Prostate gland (tissue), 2 donors: ENCODE measurements at regions not wholly inside any gene's neighbourhood (a gene's known extent, or its start where the extent isn't known, plus 50 kb on each side); places are given as distances from the start of the nearest gene placed in this dataset.
"Not testable (repeated sequence)": the region's sequence is repeated elsewhere in the genome, so short reads cannot be mapped to it uniquely, and the experiment has no call there.

ENCODE experiments used
- DNase-seq: peaks from one replicate; pipeline ENCODE4 v3.0.0-alpha.2; 2019; ENCODE audit warnings: low spot score
- H3K27ac ChIP-seq, 2 donors: fragments of 200-600 bp; sonication (generic); 2 replicates each; pipeline ENCODE4 v1.5.1; 2017 to 2019
- H3K27me3 ChIP-seq: fragments of 200-600 bp; sonication (generic); replicated peaks from 2 replicates; pipeline ENCODE4 v1.5.1; 2019; ENCODE audit not compliant: insufficient read depth
- H3K36me3 ChIP-seq, 2 donors: fragments of 200-600 bp; sonication (generic); 1 replicate in 1 of 2; 2 replicates in 1 of 2; pipeline versions ENCODE4 v1.5.1 to v1.8.1; 2017 to 2019
- H3K4me1 ChIP-seq: fragments of 200-600 bp; sonication (generic); replicated peaks from 2 replicates; pipeline ENCODE4 v1.5.1; 2019
- H3K4me3 ChIP-seq, 2 donors: fragments of 200-600 bp; sonication (generic); 2 replicates each; pipeline ENCODE4 v1.5.1; 2017 to 2019
- H3K9me3 ChIP-seq: fragments of 200-600 bp; sonication (generic); 2 replicates; pipeline ENCODE4 v1.5.1; 2017
- POLR2A ChIP-seq: fragments of 450-650 bp; IDR thresholded peaks from one replicate; pipeline ENCODE4 v1.6.1; 2016; ENCODE audit warnings: antibody characterized with exemption, mild to moderate bottlenecking
- POLR2AphosphoS5 ChIP-seq: sonication (generic); formaldehyde crosslinking; IDR thresholded peaks from one replicate; pipeline ENCODE4 v1.6.1; 2017; ENCODE audit warnings: antibody characterized with exemption
- WGBS: methylation state at CpG from one replicate; pipeline ENCODE4 v1.1.5; 2018; 5-methylcytosine and 5-hydroxymethylcytosine counted together
- intact Hi-C: fragments of 100-400 bp; cut with DNase I; formaldehyde crosslinking; loops from one replicate; pipeline ENCODE4 v1.14.2; 2022
- TF ChIP-seq, protein P1 (sequence below), 4 experiments: fragments of 200-600 bp in 2 of 4; fragments of 450-650 bp in 2 of 4; sonication (generic) in 2 of 4; IDR thresholded peaks; 1 replicate in 3 of 4; 2 replicates in 1 of 4; pipeline ENCODE4 v1.5.1; 2016 to 2019; ENCODE audit warnings: antibody characterized with exemption in 4 of 4, mild to moderate bottlenecking in 2 of 4, moderate library complexity in 2 of 4

DNA sequence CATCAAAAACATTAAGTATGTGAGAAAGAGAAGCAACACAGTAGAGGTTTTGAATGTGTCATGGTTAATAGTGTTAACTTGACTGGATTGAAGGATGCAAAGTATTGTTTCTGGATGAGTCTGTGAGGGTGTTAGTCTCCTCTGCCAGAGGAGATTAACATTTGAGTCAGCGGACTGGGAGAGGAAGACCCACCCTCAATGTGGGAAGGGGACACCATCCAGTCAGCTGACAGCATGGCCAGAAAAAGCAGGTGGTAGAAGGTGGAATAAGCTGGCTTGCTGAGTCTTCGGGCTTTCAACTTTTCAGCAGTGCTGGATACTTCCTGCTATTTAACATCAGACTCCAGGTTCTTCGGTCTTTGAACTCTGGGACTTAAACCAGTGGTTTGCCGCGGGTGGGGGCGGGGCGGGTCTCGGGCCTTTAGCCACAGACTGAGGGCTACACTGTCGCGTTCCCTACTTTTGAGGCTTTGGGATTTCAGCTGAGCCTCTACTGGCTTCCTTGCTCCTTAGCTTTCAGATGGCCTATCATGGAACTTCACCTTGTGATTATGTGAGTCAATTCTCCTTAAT, 309.9 kb upstream of the ST8SIA4 start:
- intact Hi-C loops = no loop called here
- Histone ChIP-seq H3K27me3 (no peaks in the 10 kb centered on the region), H3K4me3 (no peak overlapping the region), H3K27ac (no peak overlapping the region), H3K9me3 (no peaks in the 10 kb centered on the region), H3K36me3 (no peaks in the 10 kb centered on the region), H3K4me1 (no peaks in the 10 kb centered on the region)
- DNase-seq = no peak
- TF ChIP-seq POLR2A (no peak), POLR2AphosphoS5 (no peak)
- TF ChIP-seq, protein P1, sequence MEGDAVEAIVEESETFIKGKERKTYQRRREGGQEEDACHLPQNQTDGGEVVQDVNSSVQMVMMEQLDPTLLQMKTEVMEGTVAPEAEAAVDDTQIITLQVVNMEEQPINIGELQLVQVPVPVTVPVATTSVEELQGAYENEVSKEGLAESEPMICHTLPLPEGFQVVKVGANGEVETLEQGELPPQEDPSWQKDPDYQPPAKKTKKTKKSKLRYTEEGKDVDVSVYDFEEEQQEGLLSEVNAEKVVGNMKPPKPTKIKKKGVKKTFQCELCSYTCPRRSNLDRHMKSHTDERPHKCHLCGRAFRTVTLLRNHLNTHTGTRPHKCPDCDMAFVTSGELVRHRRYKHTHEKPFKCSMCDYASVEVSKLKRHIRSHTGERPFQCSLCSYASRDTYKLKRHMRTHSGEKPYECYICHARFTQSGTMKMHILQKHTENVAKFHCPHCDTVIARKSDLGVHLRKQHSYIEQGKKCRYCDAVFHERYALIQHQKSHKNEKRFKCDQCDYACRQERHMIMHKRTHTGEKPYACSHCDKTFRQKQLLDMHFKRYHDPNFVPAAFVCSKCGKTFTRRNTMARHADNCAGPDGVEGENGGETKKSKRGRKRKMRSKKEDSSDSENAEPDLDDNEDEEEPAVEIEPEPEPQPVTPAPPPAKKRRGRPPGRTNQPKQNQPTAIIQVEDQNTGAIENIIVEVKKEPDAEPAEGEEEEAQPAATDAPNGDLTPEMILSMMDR (IDR thresholded peaks at IDR 0.05) = no peak
- WGBS = 77% methylated on average over 10 of the region's 10 CpGs

DNA sequence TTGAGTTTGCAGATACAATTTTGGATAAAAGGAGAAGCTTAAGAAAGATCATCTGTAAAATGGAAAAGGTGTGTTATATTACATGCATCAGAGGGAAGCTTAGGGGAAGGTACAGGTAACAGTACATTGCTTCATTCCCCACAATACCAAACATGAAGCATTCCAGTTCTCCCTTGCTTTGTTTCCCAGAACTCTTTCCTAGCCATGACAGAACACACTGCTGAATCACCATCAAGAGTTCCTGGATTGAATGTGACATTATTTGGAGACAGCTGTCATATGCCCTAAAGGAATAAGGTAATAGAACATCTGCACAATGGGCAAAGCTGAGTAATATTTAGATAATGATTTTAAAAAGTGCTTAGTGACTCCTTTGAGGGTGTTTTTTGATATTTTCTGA, 303.5 kb upstream of the ST8SIA4 start:
- intact Hi-C loops = no loop called here
- no peak overlapping the region for H3K4me3 ChIP-seq
- TF ChIP-seq POLR2A (no peak), POLR2AphosphoS5 (no peak)
- TF ChIP-seq, protein P1 (IDR thresholded peaks at IDR 0.05) = no peak

DNA sequence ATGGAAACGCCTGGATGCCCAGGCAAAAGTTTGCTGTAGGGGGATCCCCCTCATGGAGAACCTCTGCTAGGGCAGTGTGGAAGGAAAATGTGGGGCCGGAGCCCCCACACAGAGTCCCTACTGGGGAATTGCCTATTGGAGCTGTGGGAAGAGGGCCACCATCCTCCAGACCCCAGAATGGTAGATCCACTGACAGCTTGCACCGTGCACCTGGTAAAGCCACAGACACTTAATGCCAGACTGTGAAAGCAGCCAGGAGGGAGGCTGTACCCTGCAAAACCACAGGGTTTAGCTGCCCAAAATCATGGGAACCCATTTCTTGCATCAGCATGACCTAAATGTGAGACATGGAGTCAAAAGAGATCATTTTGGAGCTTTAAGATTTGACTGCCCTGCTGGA, 302.0 kb upstream of the ST8SIA4 start:
- H3K4me1 ChIP-seq, intact Hi-C loops, H3K27ac ChIP-seq, H3K27me3 ChIP-seq, DNase-seq, H3K36me3 ChIP-seq, H3K9me3 ChIP-seq, H3K4me3 ChIP-seq: not testable (repeated sequence)
- WGBS = 78% methylated on average over 3 of the region's 3 CpGs

More for the DNA sequence above, 303.5 kb upstream of the ST8SIA4 start:
- H3K36me3 ChIP-seq = no peaks in the 10 kb centered on the region
- DNase-seq = no peak
- no peaks in the 10 kb centered on the region for H3K27me3 ChIP-seq
- H3K4me1 ChIP-seq = no peaks in the 10 kb centered on the region
- no peaks in the 10 kb centered on the region for H3K9me3 ChIP-seq
- H3K27ac ChIP-seq = no peak overlapping the region

DNA sequence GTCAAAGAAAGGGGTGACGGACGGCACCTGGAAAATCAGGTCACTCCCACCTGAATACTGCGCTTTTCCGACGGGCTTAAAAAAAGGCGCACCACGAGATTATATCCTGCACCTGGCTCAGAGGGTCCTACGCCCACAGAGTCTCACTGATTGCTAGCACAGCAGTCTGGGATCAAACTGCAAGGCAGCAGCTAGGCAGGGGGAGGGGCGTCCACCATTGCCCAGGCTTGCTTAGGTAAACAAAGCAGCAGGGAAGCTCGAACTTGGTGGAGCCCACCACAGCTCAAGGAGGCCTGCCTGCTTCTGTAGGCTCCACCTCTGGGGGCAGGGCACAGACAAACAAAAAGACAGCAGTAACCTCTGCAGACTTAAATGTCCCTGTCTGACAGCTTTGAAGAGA, 277.3 kb upstream of the ST8SIA4 start:
- intact Hi-C loops, DNase-seq: not testable (repeated sequence)

DNA sequence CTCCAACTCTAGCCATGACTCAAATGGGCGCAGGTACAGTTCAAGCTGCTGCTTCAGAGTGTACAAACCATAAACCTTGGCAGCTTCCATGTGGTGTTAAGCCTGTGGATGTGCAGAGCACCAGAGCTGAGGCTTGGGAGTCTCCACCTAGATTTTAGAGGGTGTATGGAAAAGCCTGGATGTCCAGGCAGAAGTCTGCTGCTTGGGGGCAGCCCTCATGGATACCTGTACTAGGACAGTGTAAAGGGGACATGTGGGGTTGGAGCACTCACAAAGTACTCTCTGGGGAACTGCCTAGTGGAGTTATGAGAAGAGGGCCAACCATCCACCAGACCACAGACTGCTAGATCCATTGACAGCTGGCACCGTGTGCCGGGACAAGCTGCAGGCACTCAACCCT, 273.5 kb upstream of the ST8SIA4 start:
- Histone ChIP-seq H3K4me3 (no peak overlapping the region), H3K27ac (no peak overlapping the region), H3K27me3 (no peaks in the 10 kb centered on the region), H3K9me3 (no peaks in the 10 kb centered on the region), H3K36me3 (no peaks in the 10 kb centered on the region), H3K4me1 (no peaks in the 10 kb centered on the region)
- TF ChIP-seq, protein P1 (IDR thresholded peaks at IDR 0.05) = no peak
- TF ChIP-seq POLR2AphosphoS5 (no peak), POLR2A (no peak)
- intact Hi-C loops = no loop called here
- WGBS = 61% methylated on average over 3 of the region's 3 CpGs
- DNase-seq = no peak

More for the DNA sequence above, 277.3 kb upstream of the ST8SIA4 start:
- not testable (repeated sequence) for H3K36me3 ChIP-seq, H3K4me3 ChIP-seq, H3K27me3 ChIP-seq, H3K4me1 ChIP-seq, H3K9me3 ChIP-seq, H3K27ac ChIP-seq
- WGBS = 79% methylated on average over 9 of the region's 10 CpGs

DNA sequence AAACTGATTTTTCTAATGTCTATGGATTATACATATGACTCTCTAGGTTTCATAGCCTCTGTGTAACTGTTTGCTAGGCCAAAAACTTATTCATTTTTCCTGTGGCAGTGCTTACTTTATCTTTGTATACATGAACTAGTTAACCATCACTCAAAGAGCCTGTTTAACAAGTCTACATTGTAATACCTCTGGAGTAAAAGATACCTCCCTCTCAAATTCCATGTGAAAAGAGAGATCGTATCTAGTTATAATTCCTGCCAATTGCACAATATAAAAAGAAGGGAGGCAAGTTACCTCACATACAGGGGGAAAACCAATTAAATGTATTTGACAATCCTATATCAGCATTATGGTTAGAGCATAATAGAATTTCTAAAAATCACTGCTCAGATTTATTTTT, 271.9 kb upstream of the ST8SIA4 start:
- intact Hi-C loops = no loop called here
- H3K27me3 ChIP-seq = no peaks in the 10 kb centered on the region
- WGBS = 20% methylated on average over 1 of the region's 1 CpG
- TF ChIP-seq POLR2A = no peak
- TF ChIP-seq, protein P1 (IDR thresholded peaks at IDR 0.05) = no peak
- no peak for TF ChIP-seq POLR2AphosphoS5
- no peaks in the 10 kb centered on the region for H3K4me1 ChIP-seq
- no peak overlapping the region for H3K27ac ChIP-seq
- no peaks in the 10 kb centered on the region for H3K36me3 ChIP-seq
- no peak overlapping the region for H3K4me3 ChIP-seq
- no peak for DNase-seq
- no peaks in the 10 kb centered on the region for H3K9me3 ChIP-seq
